HG03442 (cell line): ENCODE measurements at regions not wholly inside any gene's neighbourhood (a gene's known extent, or its start where the extent isn't known, plus 50 kb on each side); places are given as distances from the start of the nearest gene placed in this dataset.
"Not testable (repeated sequence)": the region's sequence is repeated elsewhere in the genome, so short reads cannot be mapped to it uniquely, and the experiment has no call there.

Experiments
- ATAC-seq: cut with Tn5 transposase; IDR thresholded peaks from one replicate; pipeline ENCODE4 v1.9.1; 2021; ENCODE audit warnings: mild to moderate bottlenecking, moderate library complexity; ENCODE audit not compliant: unreplicated experiment

GRCh38 chr3:181354140-181354539 is 357.6 kb upstream of the SOX2 start:
- ATAC-seq = no peak

GRCh38 chr3:181344331-181344730 is 354.8 kb upstream of the DNAJC19 start:
- ATAC-seq = no peak

GRCh38 chr3:181336597-181336996 is 347.1 kb upstream of the DNAJC19 start:
- ATAC-seq = no peak

DNA sequence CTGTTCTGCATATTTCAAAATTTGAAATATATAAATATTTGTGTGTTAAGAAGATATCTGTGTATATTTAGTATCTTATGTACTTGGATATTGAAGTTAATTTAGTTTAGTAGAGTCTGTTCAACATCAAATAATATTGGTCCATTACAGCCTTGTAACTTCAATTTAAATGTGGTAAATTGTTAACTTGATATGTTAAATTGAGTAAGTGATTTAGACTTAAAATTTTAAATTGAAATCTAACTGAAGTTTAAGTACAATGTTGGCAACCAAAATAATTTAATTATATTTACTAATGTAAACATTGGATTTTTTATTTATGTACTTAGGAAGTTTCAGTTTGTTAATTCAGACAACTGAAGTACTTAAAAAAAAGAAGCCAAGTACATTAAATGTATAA is 343.9 kb upstream of the DNAJC19 start:
- ATAC-seq = no peak

DNA sequence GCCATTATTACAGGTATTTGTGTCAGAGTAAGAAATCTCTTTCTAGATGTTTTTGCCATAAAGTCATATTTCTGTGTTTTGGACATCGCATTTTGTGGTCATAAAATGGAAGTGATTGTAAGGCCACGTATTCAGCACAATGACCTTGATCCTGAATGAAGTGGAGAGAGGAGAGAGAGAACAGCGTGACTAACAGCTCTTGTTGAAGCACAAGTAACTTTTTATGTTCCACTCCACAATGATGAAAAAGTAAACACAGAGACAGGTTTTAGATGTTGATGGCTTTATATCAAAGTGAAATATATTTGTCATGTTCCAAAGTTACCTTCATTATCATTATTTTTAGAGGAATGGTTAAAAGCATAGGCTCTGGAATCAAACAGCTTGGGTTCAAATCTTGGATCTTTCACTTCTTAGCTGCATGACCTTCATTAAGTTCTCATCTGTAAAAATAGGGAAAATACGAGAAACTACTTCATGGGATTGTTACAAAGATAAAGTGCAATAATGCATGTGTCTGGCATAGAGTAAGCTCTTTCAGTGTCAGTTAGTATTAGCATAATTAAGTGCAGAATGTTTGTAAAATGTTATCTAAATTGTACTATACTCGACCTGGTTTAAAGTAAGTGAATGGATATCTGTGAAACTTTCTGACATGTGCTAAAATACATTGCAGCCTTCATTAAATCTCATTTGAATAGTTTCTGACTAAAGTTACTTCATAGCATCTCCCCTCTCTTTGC is 341.5 kb upstream of the DNAJC19 start:
- ATAC-seq = no peak

GRCh38 chr3:181330257-181330656 is 340.7 kb upstream of the DNAJC19 start:
- no peak for ATAC-seq

DNA sequence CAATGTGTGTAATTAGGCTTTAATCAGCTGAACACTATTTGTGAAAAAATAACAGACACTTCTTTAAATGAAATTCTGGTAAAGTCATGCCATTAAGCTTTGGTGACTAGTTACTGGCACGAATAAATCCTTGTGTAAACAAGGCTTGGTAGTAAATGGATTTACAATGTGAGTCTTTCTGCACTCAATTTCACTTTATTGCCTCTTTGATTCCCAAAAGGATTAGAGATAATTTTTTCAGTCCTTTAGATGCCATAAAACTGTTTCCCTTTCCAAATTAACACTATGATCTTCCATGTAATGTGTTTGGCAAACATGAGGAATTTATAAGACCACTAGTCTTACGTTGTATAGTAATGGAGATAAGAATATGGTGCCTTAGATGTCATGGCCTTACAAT is 339.5 kb upstream of the DNAJC19 start:
- no peak for ATAC-seq

GRCh38 chr3:181328346-181328745 is 338.8 kb upstream of the DNAJC19 start:
- ATAC-seq = no peak

DNA sequence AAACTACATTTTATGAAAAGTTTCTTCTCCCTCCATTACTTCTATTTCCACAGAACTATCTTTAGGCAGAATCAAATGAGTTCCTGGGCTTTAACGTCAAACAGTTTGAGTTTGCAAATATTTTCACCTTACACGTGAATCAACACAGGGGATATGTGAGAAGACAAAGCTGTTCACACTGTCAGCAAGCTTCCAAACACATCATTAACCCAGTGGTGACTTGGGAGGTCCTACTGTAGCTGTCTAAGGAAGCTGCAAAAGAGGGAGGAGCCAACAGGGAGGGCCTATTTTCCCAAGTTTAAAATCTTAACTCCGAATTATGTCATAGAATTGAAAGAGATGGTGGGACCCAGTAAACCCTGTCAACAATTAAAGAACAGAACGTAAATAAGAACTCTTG is 337.8 kb upstream of the DNAJC19 start:
- no peak for ATAC-seq

GRCh38 chr3:181326637-181327223 is 337.2 kb upstream of the DNAJC19 start:
- peak; percentile 58 for ATAC-seq

GRCh38 chr3:181324516-181324915 is 335.0 kb upstream of the DNAJC19 start:
- ATAC-seq = not testable (repeated sequence)

DNA sequence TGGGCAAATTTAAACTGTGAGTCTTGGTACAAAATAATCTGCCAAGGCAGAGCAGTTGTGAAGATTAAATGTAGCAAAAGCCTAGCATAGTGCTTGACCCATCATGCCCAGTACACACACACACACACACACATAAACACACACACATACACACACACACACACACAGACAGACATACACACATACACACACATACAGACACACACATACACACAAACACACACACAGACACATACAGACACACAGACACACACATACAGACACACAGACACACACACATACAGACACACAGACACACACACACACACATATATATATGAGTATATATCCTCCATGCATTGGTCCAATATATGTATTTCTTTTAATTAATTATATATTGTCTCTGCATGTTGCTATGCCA is 328.8 kb upstream of the DNAJC19 start:
- ATAC-seq = no peak

DNA sequence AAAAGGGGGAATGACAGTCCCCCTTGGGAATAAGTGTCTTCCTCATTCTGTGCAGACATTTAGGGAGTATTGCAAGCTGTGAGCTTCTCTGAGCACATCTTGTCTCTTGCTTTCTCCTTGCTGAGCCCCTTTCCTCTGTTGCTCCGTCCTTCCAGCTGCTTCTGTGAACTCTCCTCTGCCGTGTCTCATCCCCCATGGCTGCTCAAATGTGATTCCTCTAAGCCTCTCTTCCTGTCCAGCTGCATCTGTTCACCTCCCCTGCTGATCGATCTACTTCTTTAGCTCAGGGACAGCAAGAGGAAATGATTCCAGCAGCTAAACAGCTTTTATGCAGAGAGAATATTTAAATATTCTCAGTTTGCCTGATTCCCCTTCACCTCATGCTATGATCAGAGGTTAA is 328.0 kb upstream of the DNAJC19 start:
- ATAC-seq = no peak

DNA sequence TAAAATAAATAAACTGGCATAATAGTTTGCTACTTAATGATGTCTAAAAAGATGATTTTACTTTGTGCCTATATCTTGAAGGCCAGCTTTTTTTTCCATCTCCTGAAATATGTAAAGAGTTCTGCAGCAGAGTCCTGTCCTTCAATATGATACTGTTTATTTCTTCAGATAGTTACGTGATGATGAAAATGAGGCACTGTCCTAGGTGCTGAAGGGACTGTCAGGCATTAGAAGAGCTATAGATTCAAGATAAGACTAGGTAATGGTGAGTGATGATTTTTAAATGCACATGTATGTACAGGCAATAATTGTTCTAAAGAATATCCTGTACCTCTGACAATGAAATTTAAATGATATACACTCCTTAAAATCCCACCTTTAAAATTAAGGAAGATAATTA is 326.9 kb upstream of the DNAJC19 start:
- ATAC-seq = no peak

DNA sequence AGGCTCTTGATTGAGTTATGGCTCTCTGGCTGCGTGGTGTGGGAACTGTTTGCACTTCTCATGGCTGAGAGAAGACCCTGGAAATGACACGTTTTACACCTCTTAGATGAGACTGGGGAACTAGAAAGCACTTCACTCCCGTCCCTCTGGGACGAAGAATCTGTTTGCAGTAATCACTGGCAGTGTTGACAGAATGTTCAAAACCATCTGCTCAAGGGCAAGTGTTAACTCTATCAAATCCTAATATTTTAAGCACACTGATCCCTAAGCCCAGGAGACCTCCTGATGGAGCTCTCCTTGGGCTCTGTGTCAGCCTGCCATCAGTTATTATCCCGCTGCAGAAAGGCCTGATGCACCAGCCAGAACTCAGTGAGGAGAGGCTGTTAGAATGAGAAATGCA is 323.8 kb upstream of the DNAJC19 start:
- ATAC-seq = no peak

- no peak for ATAC-seq
Measured at GRCh38 chr3:181311186-181311585, 321.6 kb upstream of the DNAJC19 start.

DNA sequence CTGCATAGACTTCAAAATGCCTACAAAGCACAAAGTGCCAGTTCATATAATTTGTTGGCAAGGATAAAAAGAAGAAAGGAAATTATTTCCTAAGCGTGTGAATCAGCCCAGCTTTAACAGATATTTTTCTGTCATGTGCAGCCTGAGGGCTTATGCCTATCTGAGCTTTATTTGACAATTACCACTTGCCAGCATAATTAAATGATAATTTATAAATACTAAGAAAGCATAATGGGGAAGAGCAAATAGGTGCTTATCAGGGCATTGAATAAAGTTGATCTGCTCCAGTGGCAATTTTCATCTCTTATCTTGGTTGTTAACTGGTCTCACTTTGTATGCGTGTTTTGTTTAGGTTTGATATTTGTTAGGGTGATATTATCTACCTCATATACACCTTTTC is 313.4 kb upstream of the DNAJC19 start:
- no peak for ATAC-seq

DNA sequence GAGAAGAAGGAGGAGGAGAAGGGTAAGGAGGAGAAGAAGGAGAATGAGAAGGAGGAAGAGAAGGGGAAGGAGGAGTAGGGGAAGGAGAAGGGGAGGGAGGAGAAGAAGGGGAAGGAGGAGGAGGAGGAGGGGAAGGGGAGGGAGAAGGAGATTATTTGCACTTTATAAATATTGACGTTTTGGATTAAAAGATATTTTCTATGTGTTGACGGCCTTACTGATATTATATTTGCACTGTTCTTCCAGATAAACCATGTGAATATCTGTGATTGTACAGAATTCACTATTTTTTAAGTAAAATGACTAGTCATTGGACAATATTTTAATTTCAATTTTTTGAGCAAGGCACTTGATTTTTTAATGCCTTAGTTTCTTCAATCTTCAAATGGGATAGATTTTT is 310.5 kb upstream of the DNAJC19 start:
- no peak for ATAC-seq

- ATAC-seq = no peak
Measured at GRCh38 chr3:181298421-181298820, 308.9 kb upstream of the DNAJC19 start.

- ATAC-seq = peak; percentile 90
Measured at GRCh38 chr3:181292984-181293383, 303.4 kb upstream of the DNAJC19 start.

GRCh38 chr3:181290941-181291340 is 301.4 kb upstream of the DNAJC19 start:
- no peak for ATAC-seq

DNA sequence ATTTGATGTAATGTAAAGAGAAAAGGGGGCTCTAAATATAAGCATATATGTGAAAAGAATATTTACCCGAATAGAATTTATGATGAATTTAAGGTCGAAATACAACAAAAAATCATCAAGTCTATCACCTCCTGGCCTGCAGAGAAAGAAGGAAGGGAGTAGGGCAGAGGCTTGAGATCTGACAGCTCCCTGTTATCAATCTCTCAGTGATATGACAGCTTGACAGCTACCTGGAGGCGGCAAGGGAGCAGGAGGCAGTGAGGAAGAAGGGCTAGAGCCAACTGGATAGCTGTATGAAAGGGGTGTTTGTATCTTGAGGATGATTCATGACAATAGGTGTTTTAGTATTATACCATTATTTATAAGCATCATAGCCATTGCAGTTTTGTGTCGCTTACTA is 299.8 kb upstream of the DNAJC19 start:
- no peak for ATAC-seq

GRCh38 chr3:181288145-181288544 is 298.6 kb upstream of the DNAJC19 start:
- no peak for ATAC-seq
